ENCODE measurements at regions not wholly inside any gene's neighbourhood (a gene's known extent, or its start where the extent isn't known, plus 50 kb on each side); places are given as distances from the start of the nearest gene placed in this dataset.

DNA sequence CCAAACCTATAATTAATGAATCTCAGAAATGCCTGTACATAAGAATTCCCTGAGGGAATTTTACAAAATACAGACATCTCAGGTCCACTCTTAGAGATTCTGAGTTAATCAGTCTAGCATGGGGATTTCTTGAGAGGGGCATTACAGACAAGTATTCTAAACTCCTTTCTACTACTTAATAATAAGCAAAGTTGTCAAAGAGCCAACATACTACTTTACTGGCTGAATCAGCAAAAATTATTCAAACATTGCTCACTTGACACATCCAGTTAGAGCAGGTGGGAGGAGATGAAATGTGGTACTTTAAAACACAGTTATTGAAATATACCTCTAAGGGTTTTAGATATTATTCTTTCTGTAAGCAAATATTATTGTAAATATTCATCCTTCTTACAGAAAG lies 1164.7 kb downstream of the CDY2B start:
- ChIA-PET POLR2A (no interaction called here), CTCF (no interaction called here)
- DNase-seq (no peak), ATAC-seq (ENCODE audit: low read depth) (no peak)
- H3K27me3 Mint-ChIP-seq, result no peaks in the 10 kb centered on the region
- intact Hi-C loops (cut with micrococcal nuclease), result no loop called here
- TF ChIP-seq, protein P1, sequence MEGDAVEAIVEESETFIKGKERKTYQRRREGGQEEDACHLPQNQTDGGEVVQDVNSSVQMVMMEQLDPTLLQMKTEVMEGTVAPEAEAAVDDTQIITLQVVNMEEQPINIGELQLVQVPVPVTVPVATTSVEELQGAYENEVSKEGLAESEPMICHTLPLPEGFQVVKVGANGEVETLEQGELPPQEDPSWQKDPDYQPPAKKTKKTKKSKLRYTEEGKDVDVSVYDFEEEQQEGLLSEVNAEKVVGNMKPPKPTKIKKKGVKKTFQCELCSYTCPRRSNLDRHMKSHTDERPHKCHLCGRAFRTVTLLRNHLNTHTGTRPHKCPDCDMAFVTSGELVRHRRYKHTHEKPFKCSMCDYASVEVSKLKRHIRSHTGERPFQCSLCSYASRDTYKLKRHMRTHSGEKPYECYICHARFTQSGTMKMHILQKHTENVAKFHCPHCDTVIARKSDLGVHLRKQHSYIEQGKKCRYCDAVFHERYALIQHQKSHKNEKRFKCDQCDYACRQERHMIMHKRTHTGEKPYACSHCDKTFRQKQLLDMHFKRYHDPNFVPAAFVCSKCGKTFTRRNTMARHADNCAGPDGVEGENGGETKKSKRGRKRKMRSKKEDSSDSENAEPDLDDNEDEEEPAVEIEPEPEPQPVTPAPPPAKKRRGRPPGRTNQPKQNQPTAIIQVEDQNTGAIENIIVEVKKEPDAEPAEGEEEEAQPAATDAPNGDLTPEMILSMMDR (IDR thresholded peaks at IDR 0.05), result no peak
- no peaks in the 10 kb centered on the region for H3K36me3 Mint-ChIP-seq (ENCODE audit: low read depth)
- no peaks in the 10 kb centered on the region for H3K4me1 Mint-ChIP-seq
- H3K9me3 Mint-ChIP-seq, result no peaks in the 10 kb centered on the region
- H3K4me3 Mint-ChIP-seq, result no peak overlapping the region
- H3K27ac Mint-ChIP-seq, result no peak overlapping the region

DNA sequence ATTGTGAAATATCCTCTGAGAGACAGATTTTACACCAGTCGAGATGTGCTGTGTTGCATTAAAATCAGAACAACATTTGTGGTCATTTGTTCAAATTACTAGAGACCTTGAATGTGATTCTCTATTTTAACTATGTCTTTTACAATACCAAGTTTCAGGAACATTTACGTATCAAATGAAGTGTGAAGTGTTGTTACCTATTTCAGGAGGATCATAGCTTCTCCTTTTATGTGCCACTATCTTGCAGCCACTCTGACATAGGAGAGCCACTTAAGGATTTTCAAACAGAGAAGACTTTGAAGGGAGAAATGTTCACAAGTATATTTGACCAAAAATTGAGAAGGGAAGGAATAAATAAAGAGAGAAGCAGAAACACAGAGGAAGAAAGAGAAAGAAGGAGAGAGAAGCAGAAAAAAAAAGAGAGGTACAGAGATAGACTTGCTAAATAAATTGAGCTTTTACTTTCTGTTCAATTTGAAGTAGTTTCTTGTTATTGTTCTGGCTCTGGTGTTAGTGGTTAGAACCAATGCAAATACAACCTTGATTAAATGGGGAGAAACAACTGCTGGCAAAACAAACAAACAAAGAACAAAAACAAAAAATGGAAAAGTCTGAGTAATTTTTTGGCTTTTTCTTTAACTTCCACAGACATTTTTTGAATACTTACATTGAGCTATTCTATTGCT lies 1206.8 kb downstream of the CDY2B start:
- Mint-ChIP-seq H3K4me1 (peaks cover 7% of the 10 kb centered on the region), H3K36me3 (ENCODE audit: low read depth) (no peaks in the 10 kb centered on the region), H3K27ac (no peak overlapping the region), H3K4me3 (no peak overlapping the region), H3K27me3 (no peaks in the 10 kb centered on the region), H3K9me3 (no peaks in the 10 kb centered on the region)
- TF ChIP-seq, protein P1 (IDR thresholded peaks at IDR 0.05), result no peak
- CTCF ChIA-PET, result no interaction called here
- ATAC-seq (ENCODE audit: low read depth) (no peak), DNase-seq (no peak)
- intact Hi-C loops (cut with micrococcal nuclease), result no loop called here
- POLR2A ChIA-PET, result no interaction called here

DNA sequence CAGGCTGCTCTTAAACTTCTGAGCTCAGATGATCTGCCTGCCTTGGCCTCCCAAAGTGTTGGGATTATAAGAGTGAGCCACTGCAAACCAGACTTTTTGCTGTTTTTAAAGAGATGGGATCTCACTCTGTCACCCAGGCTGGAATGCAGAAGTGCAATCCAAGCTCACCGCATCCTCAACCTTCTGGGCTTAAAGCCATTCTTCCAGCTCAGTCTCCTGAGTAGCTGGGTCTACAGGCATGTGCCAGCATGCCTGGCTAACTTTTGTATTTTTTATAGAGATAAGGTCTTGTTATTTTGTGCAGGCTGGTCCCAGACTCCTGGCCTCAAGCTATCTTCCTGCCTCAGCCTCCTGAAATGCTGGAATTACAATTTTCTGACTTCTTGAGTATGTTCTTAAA lies 1211.6 kb downstream of the CDY2B start:
- H3K4me3 Mint-ChIP-seq, result no peak overlapping the region
- no peaks in the 10 kb centered on the region for H3K27me3 Mint-ChIP-seq
- no peaks in the 10 kb centered on the region for H3K36me3 Mint-ChIP-seq (ENCODE audit: low read depth)
- ATAC-seq (ENCODE audit: low read depth), result no peak
- no peaks in the 10 kb centered on the region for H3K9me3 Mint-ChIP-seq
- intact Hi-C loops (cut with micrococcal nuclease), result no loop called here
- TF ChIP-seq, protein P1 (IDR thresholded peaks at IDR 0.05), result no peak
- POLR2A ChIA-PET, result no interaction called here
- no peak overlapping the region for H3K27ac Mint-ChIP-seq
- CTCF ChIA-PET, result no interaction called here
- H3K4me1 Mint-ChIP-seq, result peaks cover 7% of the 10 kb centered on the region
- no peak for DNase-seq

DNA sequence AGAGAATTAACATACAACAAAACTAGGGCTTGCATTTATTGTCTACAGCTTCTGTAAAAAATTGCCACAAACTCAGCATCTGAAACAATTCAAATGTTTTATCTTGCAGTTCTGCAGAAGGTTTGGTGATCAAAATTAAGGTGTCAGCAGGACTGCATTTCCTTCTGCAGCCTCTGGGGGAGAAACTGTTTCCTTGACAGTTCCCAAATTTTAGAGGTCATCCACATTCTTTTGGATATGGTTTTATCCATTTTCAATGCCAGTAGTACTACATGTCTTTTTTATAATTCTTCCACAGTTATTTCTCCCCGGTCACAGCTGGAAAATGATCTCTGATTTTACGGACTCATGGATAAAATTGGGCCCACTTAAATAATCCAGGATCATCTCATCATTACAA lies 1217.3 kb downstream of the CDY2B start:
- Mint-ChIP-seq H3K4me3 (no peak overlapping the region), H3K27ac (no peak overlapping the region), H3K27me3 (no peaks in the 10 kb centered on the region), H3K4me1 (no peaks in the 10 kb centered on the region), H3K9me3 (no peaks in the 10 kb centered on the region), H3K36me3 (ENCODE audit: low read depth) (no peaks in the 10 kb centered on the region)
- ChIA-PET POLR2A (no interaction called here), CTCF (no interaction called here)
- no peak for ATAC-seq (ENCODE audit: low read depth)
- TF ChIP-seq, protein P1 (IDR thresholded peaks at IDR 0.05), result no peak
- intact Hi-C loops (cut with micrococcal nuclease), result no loop called here
- DNase-seq, result no peak

DNA sequence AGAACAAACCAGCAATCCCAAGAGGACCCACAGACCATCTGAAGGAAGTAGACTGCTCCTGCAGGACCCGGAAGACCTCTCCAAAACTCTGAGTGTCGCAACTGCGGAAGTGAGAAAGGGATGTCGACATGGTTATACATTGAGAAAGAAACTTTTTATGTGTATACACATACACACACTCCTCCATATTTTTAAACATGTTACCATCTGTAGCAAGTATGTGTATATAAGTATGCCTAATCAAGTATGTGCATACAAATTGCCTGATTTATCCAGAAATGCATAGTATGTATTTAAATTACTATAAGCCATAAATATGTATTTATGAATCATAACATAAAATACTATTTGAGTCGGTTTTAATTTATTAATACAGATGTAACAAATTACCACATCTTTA lies 1220.7 kb downstream of the CDY2B start:
- H3K4me1 Mint-ChIP-seq, result no peaks in the 10 kb centered on the region
- CTCF ChIA-PET, result no interaction called here
- POLR2A ChIA-PET, result no interaction called here
- H3K4me3 Mint-ChIP-seq, result no peak overlapping the region
- DNase-seq, result no peak
- H3K27me3 Mint-ChIP-seq, result no peaks in the 10 kb centered on the region
- no peaks in the 10 kb centered on the region for H3K36me3 Mint-ChIP-seq (ENCODE audit: low read depth)
- no peak for ATAC-seq (ENCODE audit: low read depth)
- TF ChIP-seq, protein P1 (IDR thresholded peaks at IDR 0.05), result no peak
- H3K27ac Mint-ChIP-seq, result no peak overlapping the region
- no peaks in the 10 kb centered on the region for H3K9me3 Mint-ChIP-seq
- intact Hi-C loops (cut with micrococcal nuclease), result no loop called here

All from activated B cell treated with CpG ODN at 0.5 μM for 24 hours (primary cell).